GM21529 (cell line): ENCODE measurements at regions not wholly inside any gene's neighbourhood (a gene's known extent, or its start where the extent isn't known, plus 50 kb on each side); places are given as distances from the start of the nearest gene placed in this dataset.
"Not testable (repeated sequence)": the region's sequence is repeated elsewhere in the genome, so short reads cannot be mapped to it uniquely, and the experiment has no call there.

Experiments
- ATAC-seq: cut with Tn5 transposase; IDR thresholded peaks from one replicate; pipeline ENCODE4 v1.9.1; 2021; ENCODE audit not compliant: unreplicated experiment

DNA sequence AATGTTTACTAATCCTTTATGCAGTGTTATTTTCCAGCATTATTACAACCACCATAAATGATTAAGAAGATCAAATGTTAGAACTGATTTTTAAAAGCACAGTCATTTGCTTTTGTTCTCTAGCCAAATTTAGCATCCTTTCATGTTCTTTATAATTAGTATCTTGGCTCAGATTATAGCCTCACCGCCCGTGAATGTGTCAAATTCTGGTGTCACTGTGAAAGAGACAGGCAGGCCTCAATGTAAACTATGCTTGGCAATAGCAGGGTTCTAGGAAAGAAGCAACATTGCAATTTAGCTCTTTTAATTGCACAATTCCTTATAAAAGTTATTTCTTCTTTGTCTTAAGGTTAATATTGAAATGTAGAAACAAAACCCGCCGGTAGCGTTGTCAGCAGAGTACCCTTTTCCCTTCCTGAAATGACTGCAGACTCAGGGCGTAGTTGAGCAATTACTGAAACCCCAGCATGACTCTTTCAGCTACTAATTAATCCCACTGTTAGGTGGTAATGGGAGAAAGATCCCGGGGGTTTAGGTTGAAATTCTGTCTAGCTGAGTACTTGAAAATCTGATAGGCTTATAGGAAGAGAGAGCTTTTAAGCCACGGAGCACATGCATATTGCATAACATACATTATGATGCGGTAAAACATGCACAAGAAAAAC lies 1600.5 kb upstream of the SEL1L start:
- no peak for ATAC-seq

- no peak for ATAC-seq
Observed at GRCh38 chr14:83140756-83141155, 1607.1 kb upstream of the SEL1L start.

DNA sequence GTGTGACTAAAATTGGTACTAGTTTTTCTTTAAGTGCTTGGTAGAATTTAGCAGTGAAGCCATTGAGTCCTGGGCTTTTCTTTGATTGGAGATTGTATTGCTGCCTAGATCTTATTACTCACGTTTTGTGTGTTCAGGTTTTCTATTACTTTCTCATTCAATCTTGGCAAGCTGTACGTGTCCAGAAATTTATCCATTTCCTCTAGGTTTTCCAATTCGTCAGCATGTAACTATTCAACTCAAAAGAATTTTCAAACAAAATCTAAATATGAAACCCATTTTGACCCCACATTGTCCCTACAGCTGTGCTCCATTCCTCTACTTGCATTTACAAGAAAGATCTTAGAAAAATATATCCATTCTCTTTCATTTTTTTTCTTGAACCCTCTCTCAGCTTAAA lies 1613.4 kb upstream of the SEL1L start:
- no peak for ATAC-seq

DNA sequence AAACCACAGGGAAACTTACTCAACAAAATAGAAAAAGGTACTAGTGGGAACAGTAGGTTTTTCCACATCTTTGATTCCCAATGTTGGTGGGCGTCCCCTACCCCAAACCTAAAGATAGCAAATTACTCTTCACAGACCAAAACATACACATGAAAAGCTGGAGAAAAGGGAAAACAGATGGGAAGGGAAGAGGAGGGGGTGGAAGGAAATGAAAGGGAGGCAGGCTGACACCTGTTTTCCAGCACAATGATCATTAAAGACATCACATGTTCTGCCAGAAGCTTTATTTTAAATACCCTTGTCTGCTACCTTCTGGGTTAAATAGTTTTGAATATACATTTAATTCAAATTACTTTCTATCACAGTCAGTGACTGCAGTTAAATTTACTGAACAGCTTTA lies 1617.9 kb upstream of the SEL1L start:
- ATAC-seq: no peak

GRCh38 chr14:83153081-83153480 lies 1619.4 kb upstream of the SEL1L start:
- no peak for ATAC-seq

- ATAC-seq: no peak
Observed at GRCh38 chr14:83162361-83162929, 1628.8 kb upstream of the SEL1L start.

GRCh38 chr14:83163016-83163415 lies 1629.4 kb upstream of the SEL1L start:
- ATAC-seq: no peak

DNA sequence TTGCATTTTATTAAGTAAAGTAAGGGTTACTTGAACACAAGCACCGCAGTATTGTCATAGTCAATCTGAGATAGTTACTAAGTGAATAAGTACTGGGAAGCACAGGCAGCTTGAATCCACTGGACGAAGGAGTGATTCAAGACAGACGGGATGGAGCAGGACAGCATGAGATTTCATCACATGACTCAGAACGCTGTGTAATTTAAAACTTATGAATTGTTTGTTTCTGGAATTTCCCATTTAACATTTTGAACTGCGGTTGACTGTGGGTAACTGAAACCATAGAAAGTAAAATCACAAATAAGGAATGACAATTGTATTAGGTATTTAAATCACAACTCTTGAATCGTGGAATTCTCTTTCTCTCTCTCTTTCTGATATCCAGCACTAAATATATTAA lies 1630.4 kb upstream of the SEL1L start:
- no peak for ATAC-seq

GRCh38 chr14:83164591-83164990 lies 1630.9 kb upstream of the SEL1L start:
- ATAC-seq: no peak

DNA sequence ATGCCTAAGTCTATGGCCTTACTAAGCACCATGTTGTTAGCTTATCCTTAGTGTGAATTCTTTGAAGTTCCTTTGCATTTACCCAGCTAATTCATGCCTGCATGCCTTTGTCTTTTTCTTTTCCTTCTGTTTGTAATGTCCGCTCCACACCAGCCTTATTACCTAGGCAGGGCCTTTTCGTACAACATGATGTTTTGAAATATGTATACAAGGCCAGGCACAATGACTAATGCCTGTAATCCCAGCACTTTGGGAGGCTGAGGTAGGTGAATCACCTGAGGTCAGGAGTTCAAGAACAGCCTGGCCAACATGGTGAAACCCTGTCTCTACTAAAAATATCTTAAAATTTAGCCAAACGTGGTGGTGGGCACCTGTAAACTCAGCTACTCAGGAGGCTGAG lies 1636.5 kb upstream of the SEL1L start:
- no peak for ATAC-seq

- ATAC-seq: no peak
Observed at GRCh38 chr14:83171761-83172160, 1638.1 kb upstream of the SEL1L start.

- ATAC-seq: no peak
Observed at GRCh38 chr14:83172363-83172762, 1638.7 kb upstream of the SEL1L start.

GRCh38 chr14:83173687-83174086 lies 1640.0 kb upstream of the SEL1L start:
- no peak for ATAC-seq

GRCh38 chr14:83184531-83184930 lies 1650.9 kb upstream of the SEL1L start:
- no peak for ATAC-seq

DNA sequence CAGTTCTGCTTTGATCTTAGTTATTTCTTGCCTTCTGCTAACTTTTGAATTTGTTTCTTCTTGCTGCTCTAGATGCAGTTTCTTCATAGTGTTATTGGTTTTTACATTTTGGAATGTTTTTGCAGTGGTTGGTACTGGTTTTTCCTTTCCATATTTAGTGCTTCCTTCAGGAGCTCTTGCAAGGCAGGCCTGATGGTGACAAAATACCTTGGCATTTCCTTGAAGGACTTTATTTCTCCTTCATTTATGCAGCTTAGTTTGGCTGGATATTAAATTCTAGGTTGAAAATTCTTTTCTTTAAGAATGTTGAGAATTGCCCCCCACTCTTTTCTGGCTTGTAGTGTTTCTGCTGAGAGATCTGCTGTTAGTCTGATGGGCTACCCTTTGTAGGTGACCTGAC lies 1654.7 kb upstream of the SEL1L start:
- ATAC-seq: not testable (repeated sequence)

- no peak for ATAC-seq
Observed at GRCh38 chr14:83196236-83196635, 1662.6 kb upstream of the SEL1L start.

DNA sequence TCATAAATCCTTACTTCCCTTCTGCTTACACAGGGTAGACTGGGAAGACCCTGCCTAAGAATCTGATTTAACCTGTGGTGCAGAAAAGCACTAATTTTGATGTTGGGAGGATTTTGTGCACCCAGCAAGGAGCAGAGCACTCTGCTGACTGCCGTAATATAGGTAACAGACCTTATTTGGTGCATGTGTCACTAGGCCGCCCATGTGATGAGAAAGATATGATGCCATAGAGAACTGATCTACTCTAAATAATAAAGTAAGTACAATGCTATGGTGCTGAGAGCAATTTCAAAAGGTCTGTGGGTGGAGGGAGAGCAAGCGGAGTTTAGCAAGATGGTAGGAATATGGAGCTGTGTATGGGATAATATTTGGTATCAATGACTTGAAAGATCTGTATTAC lies 1663.6 kb upstream of the SEL1L start:
- ATAC-seq: no peak

DNA sequence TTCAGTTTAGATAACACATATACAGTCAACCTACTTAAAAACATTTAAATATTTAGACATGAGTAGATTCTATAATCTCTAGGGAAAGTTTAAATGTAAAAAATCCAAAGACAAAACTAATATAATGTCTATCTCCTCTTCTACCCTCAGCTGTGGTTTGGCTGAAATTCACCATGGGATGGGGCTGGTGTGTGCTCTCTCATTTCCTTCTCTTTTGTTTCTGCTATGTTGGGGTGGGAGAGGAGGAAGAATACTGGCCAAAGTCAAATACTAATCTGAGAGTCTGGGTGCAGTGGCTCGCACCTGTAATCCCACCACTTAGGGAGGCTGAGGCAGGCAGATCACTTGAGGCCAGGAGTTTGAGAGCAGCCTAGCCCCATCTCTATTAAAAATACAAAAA lies 1673.9 kb upstream of the SEL1L start:
- no peak for ATAC-seq

GRCh38 chr14:83208341-83208740 lies 1674.7 kb upstream of the SEL1L start:
- no peak for ATAC-seq

- no peak for ATAC-seq
Observed at GRCh38 chr14:83217492-83217891, 1683.8 kb upstream of the SEL1L start.

DNA sequence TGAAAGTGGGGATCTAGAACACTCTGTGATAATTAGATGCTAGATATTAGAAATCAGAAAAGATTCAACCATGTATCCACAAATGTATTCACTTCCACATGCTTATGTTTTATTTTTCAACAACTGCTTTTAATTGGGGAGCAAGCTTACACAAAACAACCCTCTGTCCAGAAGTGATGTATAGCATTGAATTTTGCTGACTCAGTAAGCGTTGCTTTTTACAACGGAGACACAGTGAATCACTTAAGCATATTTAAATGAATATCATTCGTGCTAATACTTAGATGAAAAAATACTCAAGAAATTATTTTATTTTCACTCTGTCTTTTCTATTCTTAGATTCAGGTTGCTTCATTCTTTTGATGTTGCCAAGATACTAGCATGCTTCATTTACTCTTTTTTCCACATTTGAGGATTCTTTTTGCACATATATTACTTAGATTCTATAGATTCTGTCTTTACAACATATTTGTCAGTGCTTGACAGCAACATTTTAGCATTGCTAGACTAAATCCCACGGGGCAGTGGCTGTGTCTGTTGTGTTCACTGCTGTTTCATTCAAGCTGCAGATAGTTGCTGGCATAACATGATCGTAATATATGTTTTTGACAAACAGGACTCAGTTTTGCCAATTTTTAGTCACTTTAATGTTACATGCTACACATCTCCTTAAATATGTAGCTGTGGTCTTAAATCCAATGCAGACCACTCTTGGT lies 1714.4 kb upstream of the SEL1L start:
- ATAC-seq: no peak

- no peak for ATAC-seq
Observed at GRCh38 chr14:83251402-83251801, 1717.7 kb upstream of the SEL1L start.

GRCh38 chr14:83253870-83254269 lies 1720.2 kb upstream of the SEL1L start:
- ATAC-seq: no peak
